Fibroblast of skin of scalp (primary cell): ENCODE measurements at regions not wholly inside any gene's neighbourhood (a gene's known extent, or its start where the extent isn't known, plus 50 kb on each side); places are given as distances from the start of the nearest gene placed in this dataset.
"Not testable (repeated sequence)": the region's sequence is repeated elsewhere in the genome, so short reads cannot be mapped to it uniquely, and the experiment has no call there.

Experiments used
- DNase-seq: peaks from one replicate; pipeline ENCODE4 v3.0.0-alpha.2; 2013

- no peak for DNase-seq
Measured at GRCh38 chr12:33514893-33515292, 75.3 kb upstream of the SYT10 start.

GRCh38 chr12:33519566-33519965, 79.9 kb upstream of the SYT10 start:
- no peak for DNase-seq

- DNase-seq: not testable (repeated sequence)
Measured at GRCh38 chr12:33520505-33521302, 81.1 kb upstream of the SYT10 start.

- no peak for DNase-seq
Measured at GRCh38 chr12:33529031-33529430, 89.4 kb upstream of the SYT10 start.

GRCh38 chr12:33529810-33530209, 90.2 kb upstream of the SYT10 start:
- DNase-seq: no peak

- DNase-seq: no peak
Measured at GRCh38 chr12:33531261-33531660, 91.6 kb upstream of the SYT10 start.

GRCh38 chr12:33533527-33533926, 93.9 kb upstream of the SYT10 start:
- no peak for DNase-seq

GRCh38 chr12:33536431-33536830, 96.8 kb upstream of the SYT10 start:
- DNase-seq: no peak

DNA sequence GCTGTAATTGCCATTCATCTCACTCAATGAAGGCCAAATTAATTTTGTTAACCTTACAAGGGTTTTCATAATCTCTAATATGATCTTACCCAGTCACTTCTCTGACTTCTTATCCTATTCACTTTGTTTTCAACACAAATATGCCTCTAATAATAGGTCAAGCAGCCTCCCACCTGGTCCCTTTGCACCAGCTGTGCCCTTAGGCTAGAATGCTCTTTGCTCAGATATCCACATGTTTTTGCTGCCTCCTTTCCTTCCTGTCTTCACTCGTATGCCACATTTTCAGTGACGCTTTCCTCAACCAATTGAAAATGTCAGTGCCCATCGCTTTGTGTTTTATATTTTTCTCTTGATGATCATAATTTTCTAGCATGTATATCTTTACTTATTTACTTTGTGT, 106.4 kb upstream of the SYT10 start:
- DNase-seq: no peak

DNA sequence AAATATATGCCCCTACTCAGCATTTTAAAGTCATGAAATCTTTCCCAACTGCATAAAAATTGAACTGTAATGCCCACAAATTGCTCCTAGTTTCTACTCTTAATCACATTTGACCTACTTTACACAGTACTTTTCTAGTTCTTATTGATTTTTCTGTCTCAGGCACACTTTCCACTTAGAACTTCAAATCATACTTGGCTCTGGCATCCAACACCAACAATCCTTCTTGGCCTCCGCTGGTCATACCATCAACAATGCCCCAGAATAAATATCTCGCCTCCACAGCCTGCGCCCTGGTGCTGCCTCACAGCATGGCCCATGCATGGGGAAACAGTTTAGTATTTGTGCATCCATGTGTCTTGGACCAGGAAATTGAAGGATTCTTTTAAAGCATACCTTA, 107.5 kb upstream of the SYT10 start:
- no peak for DNase-seq

- not testable (repeated sequence) for DNase-seq
Measured at GRCh38 chr12:33550214-33550613, 110.6 kb upstream of the SYT10 start.

DNA sequence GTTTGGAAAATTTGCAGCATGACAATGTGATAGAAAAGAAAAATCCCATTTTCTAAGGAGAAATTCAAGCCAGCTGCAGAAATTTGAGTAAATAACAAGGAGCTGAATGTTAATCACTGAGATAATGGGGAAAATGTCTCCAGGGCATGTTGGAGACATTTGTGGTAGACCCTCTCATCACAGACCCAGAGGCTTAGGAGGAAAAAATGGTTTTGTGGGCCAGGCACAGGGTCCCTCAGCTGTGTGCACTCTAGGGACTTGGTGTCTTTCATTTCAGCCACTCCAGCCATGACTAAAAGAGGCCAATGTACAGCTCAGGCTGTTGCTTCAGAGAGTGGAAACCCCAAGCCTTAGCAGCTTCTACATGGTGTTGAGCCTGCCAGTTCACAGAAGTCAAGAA, 111.4 kb upstream of the SYT10 start:
- DNase-seq: no peak

DNA sequence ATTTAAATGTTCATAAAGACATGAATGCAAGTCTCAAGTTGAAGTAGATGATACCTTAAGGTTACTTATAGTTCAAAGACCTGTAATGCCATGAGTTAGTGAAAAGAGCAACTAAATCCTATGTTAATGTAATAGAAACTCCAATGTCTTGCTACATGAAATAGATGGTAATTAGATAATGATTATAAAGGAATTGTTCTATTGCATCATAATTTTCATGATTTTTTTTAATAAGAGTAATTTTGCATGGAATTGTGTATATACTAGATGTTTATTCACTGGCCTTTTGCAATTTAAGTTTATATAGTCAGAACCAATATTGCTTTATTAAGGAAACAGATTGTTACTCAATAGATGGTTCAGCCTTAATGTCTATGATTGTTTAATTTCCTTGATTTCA, 115.5 kb upstream of the SYT10 start:
- DNase-seq: no peak

DNA sequence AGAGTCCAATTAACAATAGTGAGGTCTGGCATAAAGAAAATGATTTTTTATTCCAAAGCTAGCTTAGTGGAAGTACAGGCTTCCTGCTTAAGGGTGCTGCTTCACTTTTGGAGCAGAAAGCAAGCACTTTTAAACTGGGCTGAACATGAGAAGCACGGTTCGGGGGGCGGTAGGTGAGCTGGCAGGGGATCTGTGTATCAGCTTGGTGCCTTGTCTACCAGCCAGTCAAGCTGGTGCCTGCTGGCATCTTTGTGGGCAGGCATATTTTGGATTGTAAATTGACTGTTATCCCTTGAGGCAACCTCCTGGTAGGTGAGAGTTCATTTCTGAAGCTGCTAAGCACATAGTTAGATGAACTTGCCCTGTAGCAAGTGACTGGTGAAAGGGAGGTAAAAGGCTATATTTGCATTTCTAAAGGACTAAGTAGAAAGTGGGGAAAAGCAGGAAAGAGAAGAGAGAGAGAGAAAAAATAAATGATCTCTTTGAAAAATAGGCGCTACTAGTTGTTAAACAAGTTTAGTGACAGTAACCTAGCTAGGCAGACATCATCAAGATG, 121.1 kb upstream of the SYT10 start:
- DNase-seq: no peak

DNA sequence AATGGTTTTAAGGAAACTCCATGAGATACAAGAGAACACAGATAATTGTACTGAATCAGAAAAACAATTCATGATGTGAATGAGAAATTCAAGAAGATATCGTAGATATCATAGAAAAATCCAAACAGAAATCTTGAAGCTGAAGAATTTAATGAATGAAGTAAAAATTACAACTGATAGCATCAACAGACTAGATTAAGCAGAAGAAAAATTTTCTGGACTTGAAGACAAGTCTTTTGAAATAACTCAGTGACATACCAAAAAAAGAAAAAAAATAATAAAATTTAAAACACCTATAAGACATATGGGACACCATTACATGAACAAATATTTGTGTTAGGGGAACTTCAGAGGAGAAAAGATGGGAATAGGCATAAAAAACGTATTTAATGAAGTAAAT, 122.8 kb upstream of the SYT10 start:
- DNase-seq: no peak

- no peak for DNase-seq
Measured at GRCh38 chr12:33566403-33566802, 126.8 kb upstream of the SYT10 start.

GRCh38 chr12:33575346-33575745, 135.7 kb upstream of the SYT10 start:
- no peak for DNase-seq

DNA sequence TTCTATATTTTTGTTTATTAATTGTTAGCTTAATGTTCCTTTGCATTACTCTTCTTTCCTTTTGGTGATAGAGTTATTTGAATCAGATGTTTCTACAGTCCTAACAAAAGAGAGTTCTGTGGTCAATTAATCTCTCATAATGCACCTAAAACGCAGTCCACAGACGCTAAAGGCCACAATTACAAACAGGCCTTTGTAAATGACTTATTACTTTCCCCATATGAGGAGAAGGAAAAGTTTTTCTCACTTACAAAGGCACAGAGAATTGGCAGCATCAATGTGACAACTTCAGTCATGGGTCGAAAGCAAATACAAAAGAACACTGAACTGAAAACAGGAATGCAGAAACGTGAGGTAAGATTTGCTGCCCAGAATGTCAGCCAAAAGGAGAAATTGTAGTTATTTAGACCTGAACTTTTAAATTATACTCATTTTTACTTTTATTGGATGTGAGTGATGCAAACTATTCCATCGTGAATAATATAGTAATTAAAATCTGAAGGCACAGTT, 142.0 kb upstream of the SYT10 start:
- DNase-seq: no peak

DNA sequence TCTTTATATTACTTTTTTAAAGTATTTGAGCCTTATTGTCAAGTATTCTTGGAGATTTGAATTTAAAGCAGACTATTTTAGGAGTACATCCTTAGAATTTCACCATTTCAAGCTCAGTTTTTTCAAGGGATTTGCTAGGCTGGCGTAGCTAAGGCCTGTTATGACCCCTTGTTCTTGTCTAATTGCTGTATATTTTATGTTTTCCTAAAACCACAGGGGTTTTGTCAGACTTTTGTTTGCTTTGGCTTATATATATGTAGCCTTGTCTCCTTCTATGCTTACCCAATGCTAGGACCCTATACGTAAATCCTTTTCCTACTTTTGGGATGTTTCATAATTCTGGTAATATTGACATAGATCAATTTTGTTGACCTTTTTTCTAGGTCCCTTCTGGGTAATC, 147.0 kb upstream of the SYT10 start:
- DNase-seq: no peak

- peak; percentile 32 for DNase-seq
Measured at GRCh38 chr12:33587354-33587753, 147.7 kb upstream of the SYT10 start.

GRCh38 chr12:33587784-33588712, 148.4 kb upstream of the SYT10 start:
- DNase-seq: peak; percentile 50

DNA sequence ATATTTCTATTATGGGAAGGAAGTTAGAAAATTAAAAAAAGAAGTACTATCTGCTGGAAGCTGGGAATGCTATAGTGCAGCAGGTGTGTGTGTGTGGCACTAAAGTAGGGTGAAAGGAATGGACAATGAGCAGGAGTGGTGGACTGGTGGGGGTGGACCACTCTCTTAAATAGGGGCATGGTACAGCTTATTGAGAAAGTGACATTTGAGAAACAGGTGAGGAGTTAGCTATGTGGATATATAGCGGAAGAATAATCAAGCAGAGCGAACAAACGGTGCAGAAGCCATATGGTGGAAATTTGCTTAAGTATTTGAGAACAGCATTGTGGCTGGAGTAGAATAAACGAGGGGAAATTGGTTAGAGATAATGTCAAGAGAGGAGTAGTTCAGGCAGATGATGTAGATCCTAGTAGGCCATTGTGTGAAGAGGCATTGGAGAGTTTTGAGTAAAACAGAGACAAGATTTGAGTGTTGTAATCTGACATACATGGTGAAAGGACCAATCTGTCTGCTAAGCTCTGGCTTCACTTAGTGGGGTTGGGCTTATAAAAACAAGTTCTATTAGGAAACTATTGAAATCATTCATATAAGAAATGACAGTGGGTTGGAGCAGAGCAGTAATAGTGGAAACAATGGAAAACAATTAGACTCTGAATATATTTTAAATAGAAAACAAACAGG, 149.2 kb upstream of the SYT10 start:
- DNase-seq: no peak
